GM18517 (cell line): ENCODE measurements at regions not wholly inside any gene's neighbourhood (a gene's known extent, or its start where the extent isn't known, plus 50 kb on each side); places are given as distances from the start of the nearest gene placed in this dataset.
"Not testable (repeated sequence)": the region's sequence is repeated elsewhere in the genome, so short reads cannot be mapped to it uniquely, and the experiment has no call there.

Experiments
- ATAC-seq: cut with Tn5 transposase; IDR thresholded peaks from one replicate; pipeline ENCODE4 v1.9.1; 2021; ENCODE audit warnings: mild to moderate bottlenecking, moderate library complexity; ENCODE audit not compliant: unreplicated experiment

DNA sequence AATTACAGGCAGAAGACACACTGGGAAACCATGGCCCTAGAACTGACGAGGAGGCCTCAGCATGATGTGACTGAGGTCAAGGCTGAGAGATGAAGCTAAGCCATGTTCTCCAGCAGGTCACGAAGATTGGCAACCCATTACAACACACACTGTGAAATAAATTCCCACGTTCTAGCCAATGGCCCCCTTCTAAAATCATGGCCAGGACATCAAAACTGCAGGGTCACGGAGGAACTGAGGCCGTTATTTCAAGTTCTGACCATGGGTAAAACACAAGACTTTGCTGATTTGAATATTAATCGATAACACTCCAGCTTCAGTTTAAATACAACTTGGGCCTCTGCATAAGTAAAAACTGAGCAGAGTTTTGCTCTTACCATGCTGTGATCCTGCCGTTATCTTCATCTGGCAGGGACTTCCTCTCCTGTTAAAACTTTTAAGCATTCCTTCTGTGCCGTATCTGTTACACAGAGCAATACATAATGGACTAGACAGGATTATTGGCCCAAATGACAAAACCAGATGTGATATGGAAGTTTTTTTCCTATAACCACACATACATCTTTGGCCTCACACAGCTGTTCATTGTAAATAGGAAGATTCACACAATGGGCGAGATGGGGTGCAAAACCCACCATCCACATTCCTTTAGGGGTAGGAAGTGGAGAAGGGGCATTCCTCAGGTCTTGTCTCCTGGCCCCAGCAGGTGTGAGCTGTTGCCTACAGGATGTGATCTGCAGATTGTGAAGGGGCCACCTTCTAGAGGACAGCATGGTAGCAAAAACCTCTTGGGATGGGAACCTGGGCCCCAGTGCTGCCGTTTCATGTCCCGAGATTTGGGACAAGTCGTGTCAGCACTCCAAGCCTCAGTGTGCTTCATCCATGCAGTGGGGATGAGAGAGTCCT lies 207.4 kb downstream of the OPA1 start:
- no peak for ATAC-seq

DNA sequence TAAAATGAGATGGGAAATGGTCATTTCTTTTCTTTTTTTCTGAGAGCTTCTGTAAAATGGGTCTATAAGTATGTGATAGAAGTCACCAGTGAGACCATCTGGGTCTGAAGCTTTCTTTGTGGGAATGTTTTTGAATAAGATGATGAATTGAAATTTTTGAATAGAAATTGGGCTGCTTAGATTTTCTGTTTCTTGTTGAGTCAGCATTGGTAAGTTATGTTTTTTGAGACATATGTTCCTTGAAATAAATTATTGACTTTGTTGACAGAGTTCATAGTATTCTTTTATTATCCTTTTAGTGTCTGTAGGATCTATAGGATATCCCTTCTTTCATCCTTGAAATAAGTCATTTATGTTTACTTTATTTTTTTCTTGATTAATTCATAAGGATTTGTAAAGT lies 208.1 kb downstream of the OPA1 start:
- ATAC-seq, result no peak

DNA sequence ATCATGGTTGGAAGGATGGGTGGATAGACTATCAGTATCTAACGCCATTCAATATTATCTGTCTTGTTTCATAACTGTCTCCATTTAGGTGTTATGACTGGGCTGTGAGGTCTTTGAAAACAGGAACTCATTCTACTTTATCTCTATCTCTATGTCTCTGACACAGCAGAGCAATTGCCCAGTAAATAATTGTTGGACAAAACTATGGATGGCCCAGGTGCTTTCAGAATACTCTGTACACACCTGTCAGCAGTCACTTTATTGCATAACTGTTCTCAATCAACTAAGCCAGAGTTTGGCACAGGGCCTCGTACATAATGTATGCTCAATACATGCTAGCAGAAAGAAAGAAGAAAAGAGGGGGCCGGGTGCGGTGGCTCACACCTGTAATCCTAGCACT lies 210.3 kb downstream of the OPA1 start:
- no peak for ATAC-seq

DNA sequence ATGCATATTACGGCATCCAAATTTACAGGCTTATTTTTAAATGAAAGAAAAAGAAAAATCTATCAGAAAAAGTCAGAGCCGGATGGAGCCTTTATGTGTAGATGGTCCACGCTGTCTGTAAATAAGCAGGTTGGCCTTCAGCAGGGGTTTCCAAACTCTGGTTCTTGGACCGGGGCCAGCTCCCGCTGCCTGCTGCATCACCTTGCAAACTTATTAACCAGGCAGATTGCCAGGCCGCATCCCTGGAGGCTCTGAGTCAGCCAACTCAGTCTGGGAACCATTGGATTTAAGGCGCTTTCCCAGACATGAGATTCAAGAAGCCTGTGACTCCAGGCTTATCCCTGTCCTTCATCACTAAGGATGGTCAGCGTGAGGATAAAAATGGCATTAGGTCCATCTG lies 212.4 kb downstream of the OPA1 start:
- no peak for ATAC-seq

DNA sequence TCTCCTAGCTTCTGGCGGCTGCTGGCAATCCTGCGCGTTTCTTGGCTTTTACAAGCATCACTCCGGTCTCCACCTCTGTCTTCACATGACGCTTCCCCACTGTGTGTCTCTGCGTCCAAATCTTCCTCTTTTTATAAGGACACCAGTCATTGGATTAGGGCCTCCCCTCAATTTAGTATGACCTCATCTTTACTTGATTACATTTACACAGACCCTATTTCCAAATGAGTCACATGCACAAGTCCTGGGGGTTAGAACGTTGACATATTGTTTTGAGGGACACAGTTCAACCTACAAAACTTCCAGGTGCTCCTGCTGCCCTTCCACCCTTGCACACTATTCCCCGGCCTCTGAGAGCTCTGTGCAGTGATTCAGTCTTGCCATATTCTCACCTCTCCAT lies 215.3 kb downstream of the OPA1 start:
- ATAC-seq, result no peak

DNA sequence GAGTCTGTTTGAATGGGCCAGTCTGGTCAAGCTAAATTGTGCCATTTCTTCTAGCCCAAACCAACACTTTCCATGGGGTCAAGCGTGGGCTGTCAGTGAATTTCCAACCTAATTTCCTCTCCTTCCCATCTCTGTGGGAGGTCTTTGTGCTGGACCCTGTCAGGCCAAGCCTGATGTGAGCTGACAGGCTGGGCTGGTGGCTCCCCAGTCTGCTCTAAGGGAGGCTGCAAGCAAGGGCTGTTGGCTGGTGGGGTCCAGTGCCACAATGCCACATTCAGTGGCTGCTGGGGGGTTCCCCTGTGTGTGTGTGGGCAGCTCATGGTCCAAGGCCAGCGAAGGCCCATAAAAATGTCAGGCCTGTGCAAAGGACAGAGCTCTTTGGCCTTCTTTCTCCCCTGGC lies 216.1 kb downstream of the OPA1 start:
- no peak for ATAC-seq

DNA sequence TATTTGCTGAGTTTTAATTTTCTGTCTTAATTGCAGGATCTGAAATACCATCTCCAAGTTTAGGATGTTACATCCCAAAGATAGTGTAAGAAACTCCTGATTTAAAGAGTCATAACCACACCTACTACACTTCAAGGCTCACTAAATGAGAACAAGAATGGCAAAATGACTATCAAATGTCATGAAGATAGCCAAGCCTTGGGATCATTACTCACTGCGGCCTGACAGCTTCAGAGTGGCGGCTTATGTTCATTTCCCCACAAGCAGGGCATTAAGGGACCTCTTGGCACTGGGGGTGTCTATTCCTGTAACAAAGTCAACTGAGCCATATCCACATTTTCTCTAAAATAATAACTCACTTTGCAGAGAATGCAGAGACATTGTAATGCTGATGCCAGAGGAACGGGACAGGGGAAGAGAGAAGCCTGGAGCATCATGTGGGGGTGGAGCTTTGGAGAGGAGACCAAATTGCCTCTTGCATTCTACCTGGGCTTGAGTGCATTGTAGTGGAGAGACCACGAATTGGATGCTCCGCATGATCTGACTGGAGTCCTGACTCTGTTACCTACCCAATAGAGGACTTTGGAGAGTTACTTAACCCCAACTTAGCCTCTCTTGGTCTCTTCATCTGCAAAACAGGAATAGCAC lies 219.2 kb downstream of the OPA1 start:
- no peak for ATAC-seq

DNA sequence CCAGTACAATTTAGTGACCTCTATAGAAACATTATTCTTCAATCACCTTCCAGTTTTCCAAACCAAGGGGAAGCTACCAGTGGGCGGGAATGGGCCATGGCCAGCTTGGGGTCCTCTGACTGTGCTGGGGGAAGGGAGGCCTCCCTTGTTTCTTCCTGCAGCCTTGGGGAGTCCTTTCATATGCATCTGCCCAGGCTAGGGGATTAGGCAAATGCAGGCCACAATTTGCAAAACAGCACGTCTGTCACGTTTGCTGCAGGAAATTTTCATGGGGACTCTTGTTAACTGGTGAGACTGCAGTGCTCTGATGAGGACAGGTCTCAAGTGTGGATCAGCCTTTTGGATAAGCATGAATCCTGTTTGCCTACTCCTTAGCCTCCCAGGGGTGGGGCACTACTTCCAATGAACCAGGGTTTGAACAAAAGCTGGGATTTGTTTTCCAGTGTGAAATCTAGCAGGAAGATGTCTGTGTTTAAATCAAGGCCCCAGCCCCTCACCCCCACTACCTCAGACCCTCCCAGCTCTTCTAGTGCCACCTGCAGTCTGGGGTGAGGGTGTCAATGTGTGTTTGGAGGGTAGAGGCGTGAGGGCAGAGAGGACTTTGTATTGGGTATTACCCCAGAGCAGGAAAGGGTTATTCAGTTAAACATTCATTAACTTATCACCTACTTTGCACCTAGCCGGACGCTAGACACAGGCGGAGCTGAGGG lies 219.9 kb downstream of the OPA1 start:
- no peak for ATAC-seq

DNA sequence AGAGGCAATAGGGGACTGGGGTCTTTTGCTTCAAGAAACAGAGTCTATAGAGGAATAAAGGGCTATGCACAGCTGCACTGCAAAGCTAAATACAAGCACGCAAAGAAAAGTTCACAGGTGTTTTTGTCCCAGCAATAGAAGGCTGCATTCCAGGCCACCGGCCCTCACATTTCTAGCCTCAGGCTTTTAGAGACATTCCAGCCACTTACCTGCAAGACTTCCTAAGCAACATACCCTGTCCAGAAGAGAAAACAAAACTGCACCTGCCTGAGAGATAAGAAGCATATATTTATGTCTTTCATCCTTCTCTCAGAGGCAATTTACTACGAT lies 220.5 kb downstream of the OPA1 start:
- no peak for ATAC-seq

DNA sequence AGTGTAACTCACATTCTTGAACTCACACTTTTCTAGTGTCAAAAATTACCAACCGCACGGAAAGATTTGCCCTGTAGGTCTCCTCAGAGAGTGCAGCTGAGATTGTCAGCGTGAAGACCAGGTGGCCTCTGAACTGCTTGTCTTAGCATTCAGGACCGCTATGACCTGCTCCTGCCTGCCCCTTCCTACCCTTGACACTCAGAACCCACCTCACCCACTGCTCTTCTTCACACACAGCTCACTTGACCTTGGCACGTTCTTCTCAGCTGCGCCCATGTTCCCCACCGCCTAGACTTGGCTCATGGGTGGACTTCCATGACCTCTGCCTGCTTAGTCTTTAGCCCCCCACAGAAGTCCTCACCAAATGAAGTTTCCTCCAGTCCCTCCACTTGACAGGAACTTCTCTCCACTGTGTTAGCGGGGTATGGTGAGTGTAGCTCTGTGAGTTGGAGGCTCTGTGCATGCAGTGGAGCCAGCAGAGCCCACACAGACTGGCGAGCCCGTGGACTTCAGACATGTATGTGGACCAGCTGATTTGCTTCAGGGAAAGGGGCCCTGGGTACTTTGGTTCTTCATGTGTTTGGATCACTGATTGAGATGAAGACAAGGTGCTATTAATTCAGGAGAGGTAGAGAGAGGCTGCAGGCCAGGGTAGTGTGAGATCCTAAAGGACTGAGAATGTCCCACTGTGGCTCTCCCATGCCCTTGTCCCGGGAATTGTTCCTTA lies 221.3 kb downstream of the OPA1 start:
- no peak for ATAC-seq

DNA sequence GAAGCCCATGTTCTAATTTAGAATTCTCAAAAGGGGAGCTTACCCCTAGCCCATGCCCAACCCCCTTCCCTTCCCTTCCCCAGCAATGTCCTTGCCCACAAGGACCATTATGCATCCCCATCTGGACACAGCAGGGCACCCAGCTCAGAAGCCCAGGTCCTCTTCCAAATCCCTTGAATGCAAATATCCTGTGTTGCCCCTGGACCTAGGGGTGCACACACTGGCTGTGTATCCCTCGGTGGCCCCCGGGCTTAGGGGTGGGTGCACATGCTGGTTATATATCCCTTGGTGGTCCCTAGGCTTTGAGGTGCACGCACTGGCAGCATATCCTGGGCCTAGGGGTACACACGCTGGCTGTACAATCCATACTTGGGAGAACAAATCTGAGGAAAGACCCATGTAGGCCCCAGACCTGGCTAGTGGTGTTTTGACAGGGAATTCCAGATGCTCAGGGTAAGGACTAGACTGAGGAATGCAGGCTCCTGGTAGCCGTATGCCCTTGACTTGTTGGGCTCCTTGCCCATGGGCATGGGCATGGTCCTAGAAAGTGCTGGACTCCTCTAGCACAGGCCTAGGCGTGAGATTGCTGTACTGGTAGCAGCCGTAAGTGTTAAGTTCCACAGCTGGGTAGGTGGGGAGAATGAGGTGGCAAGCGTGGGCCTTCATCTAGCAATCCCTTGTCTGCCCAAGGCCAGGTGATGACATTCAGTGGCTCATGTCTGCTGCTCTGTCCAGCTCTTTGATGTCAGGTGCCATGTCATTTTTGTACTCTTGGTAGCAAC lies 222.4 kb downstream of the OPA1 start:
- no peak for ATAC-seq

DNA sequence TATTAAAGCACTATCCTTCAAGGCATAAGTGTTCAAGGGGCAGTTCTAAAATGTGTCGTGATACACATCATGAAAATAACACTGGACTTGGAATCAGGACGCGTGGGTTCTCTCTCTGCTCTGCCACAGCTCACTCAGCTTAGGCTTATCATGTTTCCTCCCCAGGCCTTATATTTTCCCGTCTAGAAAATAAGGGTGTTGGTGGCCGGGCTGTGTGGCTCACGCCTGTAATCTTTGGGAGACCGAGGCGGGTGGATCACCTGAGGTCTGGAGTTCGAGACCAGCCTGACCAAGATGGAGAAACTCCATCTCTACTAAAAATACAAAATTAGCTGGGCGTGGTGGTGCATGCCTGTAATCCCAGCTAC lies 223.0 kb downstream of the OPA1 start:
- ATAC-seq, result no peak

DNA sequence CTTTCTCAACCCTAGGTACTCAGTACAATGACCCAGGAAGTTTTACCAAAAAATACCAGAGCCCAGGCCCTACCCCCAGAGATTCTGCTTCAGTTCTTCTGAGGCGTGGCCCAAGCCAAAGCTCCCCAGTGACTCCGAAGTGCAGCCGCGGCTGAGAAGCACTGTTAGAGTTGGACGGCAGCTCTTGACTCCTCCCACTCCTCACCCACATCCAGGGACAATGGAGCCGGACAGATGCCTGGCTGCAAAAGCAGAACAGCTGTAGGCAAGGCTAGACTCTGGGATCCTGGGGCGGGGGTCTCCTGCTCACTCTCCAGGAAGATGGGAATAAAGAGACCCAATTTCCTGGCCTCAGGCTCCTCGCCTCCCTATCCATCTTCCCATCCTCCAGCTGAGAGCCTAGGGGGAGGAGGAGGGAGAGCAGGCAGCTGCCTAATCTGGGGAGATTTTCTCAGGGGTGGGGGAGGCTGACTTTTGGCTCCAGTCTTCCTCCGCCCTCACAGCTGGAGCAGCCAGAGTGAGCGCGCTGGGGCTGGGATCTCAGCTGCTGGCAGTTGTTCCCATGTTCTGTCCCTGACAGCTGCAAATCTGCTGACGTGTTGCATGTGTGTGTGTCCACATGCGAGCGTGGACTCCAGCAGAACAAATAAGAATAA lies 223.8 kb downstream of the OPA1 start:
- no peak for ATAC-seq

DNA sequence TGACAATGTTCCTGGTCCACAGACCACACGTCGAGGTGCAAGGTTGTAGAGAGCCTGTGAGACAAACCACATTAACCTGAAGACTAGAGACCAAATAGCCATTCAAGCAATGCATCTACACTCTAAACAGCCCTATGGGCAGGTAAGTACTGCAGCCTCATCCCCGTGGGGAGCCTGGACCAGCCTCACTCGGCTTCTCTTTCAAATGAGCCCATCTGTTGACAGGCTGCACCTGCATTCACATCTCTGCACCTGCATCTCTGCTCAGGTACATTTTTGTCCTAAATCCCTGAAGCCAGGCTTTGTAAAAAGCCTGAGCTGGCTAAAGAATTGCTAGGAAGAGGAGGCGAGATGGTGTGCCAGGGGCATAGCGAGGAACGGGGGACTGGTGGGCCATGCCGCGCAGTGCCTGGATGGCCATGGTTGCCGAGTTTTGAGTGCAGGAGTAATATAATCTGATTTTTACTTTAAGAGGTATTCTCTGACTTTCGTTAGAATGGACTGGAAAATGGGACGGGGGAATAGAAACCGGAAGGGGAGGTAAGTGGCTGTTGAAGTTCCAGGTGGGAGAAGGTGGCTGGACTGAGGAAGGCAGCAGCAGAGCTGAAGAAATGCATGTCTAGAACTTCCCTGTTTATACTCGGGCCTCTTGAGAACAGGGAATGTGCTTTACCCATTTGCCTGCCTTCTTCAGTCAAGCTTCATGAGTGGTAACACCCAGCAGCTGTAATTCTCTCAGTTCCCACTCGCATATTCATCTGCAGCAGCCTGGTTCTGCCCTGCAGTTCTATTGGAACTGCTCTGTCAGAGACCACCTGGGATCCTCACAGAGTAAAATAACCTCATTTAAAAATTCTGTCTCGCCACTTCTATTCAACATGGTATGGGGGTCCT lies 226.4 kb downstream of the OPA1 start:
- no peak for ATAC-seq

DNA sequence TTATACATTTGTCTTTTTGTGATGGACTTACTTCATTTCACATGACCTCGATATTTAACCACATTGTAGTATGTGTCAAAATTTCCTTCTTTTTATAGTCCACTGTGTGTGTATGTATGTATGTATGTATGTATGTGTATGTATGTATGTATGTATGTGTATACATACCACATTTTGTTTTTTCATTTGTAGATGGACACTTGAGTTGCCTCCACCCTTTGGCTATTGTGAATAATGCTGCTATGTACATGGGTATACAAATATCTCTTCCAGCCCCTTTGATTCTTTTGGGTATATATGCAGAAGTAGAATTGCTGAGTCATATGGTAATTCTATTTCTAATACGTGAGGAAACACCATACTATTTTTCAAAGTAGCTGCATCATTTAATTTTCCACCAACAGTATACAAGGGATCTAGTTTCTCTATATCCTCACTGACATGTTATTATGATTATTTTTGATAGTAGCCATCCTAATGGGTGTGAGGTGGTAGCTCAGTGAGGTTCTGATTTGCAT lies 228.2 kb downstream of the OPA1 start:
- ATAC-seq, result no peak

DNA sequence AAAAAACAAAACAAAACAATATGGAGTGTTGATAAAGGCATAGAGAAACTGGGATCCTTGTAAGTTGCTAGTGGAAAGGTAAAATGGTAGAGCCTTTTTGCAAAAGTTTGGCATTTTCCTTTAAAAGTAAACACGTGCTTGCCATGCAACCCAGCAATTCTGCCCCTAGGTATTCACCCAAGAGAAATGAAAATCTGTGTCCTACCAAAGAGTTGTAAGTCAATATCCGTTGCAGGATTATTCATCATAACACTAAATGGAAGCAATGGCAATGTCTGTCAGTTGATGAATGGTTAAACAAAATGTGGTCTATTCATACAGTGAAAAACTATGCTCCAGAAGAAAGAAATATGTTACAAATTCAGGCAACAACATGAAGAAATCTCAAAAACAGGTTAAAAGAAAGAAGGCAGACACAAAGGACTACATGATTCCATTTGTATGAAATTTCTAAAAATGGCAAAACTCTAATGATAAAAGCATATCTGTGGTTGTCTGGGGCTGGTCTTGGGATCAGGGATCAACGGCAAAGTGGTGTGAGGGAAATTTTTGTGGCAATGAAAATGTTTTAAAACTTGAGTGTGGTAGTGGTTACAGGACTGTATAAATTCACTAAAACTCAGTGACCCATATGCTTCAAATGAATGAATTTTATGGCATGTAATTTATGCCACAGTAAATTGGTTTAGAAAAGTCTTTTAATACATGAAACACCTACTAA lies 229.6 kb downstream of the OPA1 start:
- ATAC-seq, result no peak

DNA sequence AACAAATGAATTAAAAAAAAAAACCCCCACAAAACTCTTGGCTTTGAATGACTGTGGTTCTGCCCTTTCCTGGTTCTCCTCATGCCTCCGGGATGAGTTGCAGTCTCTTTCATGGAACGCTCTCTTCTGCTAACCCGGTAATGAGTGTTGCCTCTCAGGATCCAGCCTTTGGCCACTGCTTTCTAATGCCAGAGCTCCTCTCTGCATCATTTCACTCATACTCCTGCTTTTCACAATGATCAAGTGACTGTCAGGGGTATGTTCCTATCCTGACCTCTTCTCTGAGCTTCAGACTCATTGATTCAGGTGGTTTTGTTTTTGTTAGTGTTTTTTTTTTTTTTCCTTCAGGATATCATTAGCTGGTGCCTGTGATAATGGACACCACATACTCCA lies 230.2 kb downstream of the OPA1 start:
- not testable (repeated sequence) for ATAC-seq

DNA sequence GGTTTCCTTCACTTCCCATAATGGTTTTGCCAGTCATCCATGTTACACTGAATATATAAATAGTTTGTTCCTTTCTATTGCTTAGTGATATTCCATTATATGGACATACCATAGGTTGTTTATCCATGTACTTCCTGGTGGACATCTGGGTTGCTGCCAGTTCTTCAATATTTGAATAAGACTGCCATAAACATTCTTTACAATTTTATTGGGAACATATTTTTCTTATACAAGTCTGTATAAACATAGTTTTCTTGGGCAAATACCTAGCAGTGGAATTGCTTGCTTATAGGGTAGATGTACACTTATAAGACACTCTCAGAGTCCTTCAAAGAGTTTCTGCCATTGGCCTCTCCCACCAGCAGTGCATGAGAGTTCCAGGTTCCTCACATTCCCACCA lies 231.4 kb downstream of the OPA1 start:
- no peak for ATAC-seq
